ENCODE measurements at regions not wholly inside any gene's neighbourhood (a gene's known extent, or its start where the extent isn't known, plus 50 kb on each side); places are given as distances from the start of the nearest gene placed in this dataset.

DNA sequence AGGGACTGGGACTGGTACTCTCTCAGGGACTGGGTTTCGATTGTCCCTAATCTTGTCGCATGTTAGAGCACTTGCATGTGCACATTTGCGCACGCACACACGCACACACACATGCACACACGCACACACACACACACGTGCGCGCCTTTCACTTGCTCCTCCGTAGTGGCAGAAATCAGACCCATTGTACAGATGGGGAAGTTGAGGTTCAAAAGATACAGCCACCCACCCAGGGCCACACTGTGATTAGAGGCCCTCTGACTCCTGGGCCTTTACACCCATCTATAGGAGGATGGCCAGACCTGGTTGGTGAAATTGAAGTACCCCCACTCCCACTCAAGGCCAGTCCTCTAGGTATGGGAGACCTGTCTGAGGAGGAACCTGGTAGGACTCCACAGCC is 167.8 kb upstream of the LHX5 start:
- no peak overlapping the region for H3K4me3 ChIP-seq (ENCODE audit: low read depth, low read length)
- DNase-seq (ENCODE audit: low read depth), result no peak

DNA sequence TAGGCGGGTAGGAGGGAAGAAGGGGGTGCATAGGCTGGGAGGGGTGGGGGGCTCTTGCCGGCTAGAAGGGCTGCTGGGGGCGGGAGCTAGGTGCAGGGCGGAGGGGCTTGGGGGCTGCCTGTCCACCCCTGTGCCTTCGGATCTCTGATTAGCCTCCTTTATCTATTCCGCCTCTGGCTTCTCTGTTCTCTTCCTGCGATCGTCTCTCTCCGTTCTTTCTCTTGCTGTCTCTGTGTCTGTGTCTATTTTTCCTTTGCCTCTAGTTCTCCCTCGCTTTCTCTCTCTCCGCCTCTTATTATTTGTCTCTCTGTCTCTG is 166.7 kb upstream of the LHX5 start:
- H3K4me3 ChIP-seq (ENCODE audit: low read depth, low read length), result no peak overlapping the region
- no peak for DNase-seq (ENCODE audit: low read depth)

DNA sequence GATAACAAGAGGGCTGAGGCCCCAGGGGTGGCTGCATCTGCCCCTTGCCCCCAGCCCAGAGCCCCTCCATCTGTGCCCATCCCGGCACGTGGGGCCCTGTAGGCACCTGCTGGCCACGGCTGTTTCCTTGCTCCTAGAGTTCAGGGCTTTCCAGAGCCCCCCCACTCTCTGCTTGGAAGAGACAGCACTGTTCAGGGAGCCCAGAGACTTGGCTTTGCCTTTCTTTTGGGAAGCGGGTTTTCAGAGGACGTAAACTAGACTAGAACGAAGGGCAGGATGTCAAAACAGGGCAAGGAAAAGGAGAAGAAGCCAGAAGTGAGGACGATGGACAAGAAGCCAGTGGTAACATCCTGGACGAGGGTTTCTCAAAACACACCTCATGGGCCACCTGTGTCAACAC is 163.3 kb upstream of the LHX5 start:
- H3K4me3 ChIP-seq (ENCODE audit: low read depth, low read length), result no peak overlapping the region
- DNase-seq (ENCODE audit: low read depth), result no peak

DNA sequence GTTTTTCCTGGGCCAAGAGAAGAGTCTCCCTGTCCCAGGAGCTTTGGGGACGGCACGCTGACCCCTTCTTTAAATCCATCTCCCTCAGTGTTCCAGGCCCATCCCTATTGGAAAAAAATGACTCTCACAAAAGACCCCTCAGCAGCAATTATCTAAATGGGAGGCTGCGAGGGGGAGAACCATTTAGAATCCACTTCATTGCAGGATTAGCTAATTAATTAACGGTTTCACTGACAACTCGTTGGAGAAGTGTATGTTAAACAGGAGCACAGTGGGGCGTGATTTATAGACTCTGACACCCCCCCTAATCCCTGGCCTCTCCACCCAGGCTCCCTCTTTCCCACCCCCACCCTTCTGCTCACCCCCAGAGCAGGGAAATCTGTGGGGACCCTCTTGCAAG is 162.8 kb upstream of the LHX5 start:
- DNase-seq (ENCODE audit: low read depth), result no peak
- no peak overlapping the region for H3K4me3 ChIP-seq (ENCODE audit: low read depth, low read length)

DNA sequence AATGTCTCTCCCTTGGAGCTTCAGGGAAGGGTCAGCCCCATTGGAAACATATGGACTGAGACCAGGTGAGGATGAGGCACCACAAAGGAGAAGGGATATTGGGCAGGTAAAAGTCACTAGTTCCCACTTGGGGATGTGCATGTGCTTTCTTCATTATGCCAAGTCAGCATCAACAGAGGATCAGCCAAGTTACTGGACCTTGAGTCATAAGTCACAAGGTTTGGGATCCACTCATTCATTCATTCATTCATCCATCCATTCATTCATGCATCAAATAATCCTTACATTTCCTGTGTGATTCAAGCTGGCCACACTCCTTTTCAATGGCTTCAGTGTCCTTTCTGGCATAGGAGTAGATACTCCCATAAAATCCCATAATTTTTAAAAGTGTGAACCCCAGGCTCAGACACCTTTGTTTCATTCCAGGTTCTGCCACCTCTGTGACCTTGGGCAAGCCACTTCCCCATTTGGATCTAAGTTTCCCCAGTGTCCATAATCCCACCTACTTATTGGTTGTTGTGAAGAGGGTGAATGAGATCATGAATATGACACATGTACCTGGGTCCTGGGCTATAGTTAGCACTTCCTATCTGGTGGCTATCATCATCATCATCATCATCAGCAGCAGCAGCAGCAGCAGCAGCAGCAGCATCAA is 162.1 kb upstream of the LHX5 start:
- no peak for DNase-seq (ENCODE audit: low read depth)
- no peak overlapping the region for H3K4me3 ChIP-seq (ENCODE audit: low read depth, low read length)

DNA sequence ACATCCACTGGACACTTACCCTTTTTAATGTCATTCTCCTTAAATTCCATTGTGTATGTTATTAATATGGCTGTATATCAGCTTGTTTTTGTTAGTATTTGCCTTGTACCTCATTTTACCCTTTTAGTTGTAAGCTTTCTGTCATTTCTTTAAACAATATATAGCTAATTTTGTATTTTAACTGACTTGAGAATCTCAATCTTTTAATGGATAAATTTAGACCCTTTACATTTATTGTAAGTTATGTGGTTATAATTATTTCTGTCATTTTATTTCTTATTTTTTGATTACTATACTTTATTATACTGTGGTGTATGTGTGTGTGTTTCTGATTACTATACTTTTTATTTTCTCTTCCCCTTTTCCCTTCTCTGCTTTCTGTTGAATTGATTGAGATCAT is 159.0 kb upstream of the LHX5 start:
- H3K4me3 ChIP-seq (ENCODE audit: low read depth, low read length), result no peak overlapping the region
- no peak for DNase-seq (ENCODE audit: low read depth)

DNA sequence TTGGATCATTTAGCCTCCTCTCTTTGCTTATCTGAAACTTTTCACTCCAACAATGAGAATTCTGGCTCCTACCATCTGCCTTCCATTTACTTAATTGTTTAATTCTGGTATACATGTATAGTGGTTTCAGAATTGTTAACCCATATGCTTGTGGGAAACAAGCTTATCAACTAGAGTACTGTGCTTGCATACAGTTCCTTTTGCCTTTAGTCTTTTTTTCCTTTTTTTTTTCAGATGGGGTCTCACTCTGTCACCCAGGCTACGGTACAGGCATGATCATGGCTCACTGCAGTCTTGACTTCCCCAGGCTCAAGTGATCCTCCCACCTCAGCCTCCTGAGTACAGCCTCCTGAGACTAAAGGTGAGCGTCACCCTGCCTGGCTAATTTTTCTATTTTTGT is 153.8 kb upstream of the LHX5 start:
- no peak for DNase-seq (ENCODE audit: low read depth)
- H3K4me3 ChIP-seq (ENCODE audit: low read depth, low read length), result no peak overlapping the region

DNA sequence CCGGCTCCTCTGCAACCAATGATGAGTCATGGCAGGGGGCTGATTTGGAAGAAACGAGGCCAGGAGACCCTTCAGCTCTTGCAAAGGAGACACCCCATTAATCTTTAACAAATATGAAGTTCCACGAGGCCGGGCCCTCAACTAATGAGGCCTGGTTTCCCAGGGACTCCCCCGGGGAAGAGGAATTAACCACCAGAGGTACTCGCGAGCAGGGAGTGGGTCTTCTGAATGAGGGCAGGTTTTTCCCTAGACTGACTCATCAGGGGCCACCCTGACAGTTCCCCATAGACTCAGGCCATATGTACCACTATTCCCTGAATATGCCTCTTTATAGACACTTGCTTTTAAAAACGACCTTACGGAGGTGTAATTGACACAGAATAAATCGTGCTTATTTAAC is 150.7 kb upstream of the LHX5 start:
- no peak overlapping the region for H3K4me3 ChIP-seq (ENCODE audit: low read depth, low read length)
- DNase-seq (ENCODE audit: low read depth), result no peak

DNA sequence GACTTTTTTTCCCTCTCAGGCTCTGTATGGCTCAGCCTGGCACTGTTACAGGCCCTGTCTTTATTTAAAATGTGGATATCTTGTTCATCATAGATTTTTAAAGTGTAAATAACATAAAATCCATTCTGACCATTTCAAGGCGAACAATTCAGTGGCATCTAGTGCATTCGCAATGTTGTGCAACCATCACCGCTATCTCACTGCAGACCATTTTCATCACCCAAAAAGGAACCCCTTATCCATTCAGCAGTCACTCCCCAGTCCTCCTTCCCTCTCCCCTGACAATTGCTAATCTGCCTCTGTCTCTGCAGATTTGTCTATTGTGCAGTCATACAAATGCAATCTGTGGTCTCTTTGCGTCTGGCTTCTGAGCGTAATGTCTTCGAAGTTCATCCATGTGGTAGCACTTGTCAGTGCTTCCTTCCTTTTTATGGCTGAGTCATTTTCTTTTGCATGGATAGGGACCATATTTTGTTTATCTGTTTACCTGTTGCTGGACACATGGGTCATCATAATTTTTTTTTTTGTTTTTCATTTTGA is 148.8 kb upstream of the LHX5 start:
- no peak overlapping the region for H3K4me3 ChIP-seq (ENCODE audit: low read depth, low read length)
- DNase-seq (ENCODE audit: low read depth), result no peak

DNA sequence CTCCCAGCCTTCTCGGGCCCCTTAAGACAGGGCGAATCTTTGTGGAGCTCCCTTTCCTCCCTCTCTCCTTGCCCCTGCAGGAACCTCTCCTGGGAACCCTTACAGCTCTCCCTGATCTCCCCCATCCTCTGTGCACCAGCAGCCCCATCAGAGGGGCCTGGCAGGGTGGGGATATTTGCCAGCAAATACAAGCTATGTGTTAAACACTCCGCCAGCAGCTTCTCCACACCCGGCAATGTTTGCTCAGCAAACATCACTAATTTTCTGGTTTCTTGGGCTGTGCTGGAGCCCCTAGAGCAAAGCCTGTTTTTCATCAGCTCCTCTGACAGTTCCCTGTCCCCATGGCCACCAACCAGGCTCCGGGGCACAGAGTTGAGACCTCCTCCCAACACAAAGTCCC is 147.5 kb upstream of the LHX5 start:
- no peak overlapping the region for H3K4me3 ChIP-seq (ENCODE audit: low read depth, low read length)
- no peak for DNase-seq (ENCODE audit: low read depth)

DNA sequence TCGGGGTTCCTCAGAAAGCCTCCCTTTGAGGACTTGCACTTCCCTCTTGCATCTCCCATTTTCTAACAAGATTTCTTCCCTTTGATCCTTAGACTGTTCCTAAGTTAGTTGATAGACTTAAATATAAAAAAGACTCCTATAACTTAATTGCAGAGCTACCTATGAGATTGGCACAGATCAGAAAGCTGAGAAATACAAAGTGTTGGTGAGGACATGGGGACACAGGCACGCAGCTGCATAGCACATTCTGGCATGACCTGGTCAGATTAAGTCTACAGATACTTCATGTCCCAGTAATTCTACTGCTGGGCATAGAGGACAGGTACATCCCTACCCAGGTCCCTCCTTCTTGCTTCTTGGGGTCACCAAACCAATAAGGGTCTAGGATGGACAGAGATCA is 141.7 kb upstream of the LHX5 start:
- H3K4me3 ChIP-seq (ENCODE audit: low read depth, low read length), result no peak overlapping the region
- DNase-seq (ENCODE audit: low read depth), result no peak

DNA sequence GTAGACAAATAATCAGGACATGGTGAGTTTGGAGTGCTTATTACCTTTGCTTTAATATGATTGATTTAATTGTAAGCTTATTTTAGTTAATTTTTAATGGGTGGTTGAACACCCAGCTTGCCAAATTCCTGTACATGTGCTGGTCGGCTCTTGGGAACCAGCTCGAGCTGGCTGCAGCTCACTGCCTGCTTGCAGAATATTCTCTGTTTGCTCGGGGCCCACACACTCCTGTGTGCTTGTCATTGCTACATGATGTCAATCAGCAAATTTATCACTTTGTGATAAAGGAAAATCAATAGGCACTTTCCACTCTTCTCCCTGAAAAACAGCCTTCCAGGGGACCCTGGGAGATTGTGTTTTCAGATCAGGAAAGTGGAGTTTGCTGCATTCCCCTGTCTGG is 141.1 kb upstream of the LHX5 start:
- H3K4me3 ChIP-seq (ENCODE audit: low read depth, low read length), result no peak overlapping the region
- DNase-seq (ENCODE audit: low read depth), result no peak

DNA sequence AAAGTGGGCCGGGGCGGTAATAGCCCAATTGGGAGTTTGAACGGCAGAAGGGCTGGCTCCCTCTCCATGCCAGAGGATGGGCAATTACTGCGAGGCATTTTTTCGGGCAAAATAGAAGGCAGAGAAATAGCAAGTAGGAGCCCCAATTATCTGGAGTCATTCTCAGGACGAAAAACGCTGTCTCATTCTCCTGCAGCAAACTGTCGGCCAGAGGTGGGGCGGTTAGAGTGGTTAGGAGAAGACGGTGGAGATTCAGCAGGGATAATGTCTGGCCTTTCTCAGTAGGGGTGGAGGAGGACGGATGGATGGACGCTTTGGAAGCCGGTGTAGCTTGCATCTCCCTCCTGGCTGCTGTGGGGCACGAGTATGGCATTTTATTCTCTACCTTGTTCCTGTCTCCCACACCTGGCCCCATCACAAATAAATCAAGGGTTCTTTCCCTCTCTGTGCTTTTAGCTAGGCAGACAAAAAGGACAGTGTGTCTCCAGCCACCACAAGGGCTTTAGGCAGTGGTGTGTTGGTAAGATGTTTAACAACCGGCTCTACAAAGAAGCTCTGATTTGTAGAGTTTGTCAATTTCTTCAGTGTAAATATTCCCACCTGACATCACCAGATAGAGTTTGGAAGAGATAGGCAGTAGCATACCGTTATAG is 140.5 kb upstream of the LHX5 start:
- H3K4me3 ChIP-seq (ENCODE audit: low read depth, low read length), result no peak overlapping the region
- DNase-seq (ENCODE audit: low read depth), result no peak

DNA sequence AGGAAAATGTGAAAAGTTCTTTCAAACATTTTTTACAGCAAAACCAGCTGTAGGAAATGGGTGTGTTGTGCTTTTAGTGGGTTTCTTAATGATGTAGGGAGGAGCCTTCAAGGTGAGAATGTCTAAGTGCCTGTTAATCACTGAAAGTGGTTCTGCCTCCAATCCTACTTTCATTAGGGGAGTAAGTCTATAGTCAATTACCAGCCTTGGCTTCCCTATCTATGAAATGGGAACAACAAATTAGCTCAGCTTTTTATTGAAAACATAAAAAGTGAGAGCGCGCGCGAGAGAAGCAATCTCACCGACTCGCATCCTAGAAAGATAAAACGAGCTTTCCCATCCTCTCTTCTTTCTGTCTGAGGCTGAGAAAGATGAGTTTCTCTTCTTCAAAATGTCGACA is 140.0 kb upstream of the LHX5 start:
- no peak for DNase-seq (ENCODE audit: low read depth)
- H3K4me3 ChIP-seq (ENCODE audit: low read depth, low read length), result no peak overlapping the region

DNA sequence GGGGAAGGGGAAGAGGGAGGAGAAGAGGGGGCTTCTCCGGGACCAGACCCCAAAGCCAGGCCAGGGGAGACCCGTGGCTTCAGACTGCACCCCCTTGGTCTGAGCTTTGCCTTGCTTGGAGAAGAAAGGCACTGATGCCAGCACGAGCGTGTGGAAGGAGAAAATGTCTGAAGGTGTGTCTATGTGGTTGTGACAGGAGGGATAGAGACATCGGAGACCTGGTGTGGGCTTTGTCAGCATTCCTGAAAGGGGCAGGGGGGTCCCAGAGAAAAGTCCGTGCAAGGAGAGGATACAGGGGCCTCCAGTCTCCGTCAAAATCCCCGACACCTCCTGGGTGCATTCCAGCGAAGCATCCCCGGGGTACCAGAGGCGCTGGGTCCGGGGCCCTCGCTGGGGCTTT is 139.0 kb upstream of the LHX5 start:
- H3K4me3 ChIP-seq (ENCODE audit: low read depth, low read length), result no peak overlapping the region
- no peak for DNase-seq (ENCODE audit: low read depth)

DNA sequence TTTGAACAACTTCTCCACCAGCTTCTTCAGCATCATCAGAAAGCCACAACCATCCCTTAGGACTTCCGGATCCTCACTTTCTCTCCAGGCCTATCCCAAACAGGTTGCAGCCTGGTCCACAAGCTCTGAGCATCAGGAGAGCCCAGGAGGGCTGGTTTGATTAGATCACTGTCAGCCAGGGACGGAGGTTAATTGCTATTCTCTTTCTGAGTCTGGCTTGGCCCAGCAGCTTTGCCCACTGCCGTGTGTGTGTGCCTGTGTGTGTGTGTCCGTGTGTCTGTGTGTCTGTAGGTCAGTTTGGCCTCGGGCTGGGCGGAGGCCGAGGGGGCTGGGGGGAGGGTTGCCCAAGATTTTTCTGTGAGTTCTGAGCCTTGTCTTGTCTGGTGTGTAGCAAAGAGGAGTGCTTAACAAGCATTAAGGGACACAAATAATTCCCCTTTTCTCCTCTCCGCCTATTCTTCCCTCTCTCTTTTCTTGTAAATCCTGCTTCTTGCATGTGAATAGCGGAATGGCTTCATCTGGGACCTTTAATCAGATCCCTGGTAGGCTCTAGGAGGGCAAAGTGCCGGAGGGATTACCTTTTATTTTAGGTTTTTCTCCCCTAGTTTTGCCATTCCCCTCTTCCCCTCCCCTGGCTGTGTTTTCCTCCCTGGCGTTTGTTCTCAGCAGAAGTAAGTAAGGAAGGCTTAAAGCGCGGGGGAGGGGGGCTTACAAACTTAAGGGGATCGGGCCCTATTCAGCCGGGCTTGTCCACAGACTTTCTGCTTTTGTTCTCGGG is 138.2 kb upstream of the LHX5 start:
- H3K4me3 ChIP-seq (ENCODE audit: low read depth, low read length), result no peak overlapping the region

DNA sequence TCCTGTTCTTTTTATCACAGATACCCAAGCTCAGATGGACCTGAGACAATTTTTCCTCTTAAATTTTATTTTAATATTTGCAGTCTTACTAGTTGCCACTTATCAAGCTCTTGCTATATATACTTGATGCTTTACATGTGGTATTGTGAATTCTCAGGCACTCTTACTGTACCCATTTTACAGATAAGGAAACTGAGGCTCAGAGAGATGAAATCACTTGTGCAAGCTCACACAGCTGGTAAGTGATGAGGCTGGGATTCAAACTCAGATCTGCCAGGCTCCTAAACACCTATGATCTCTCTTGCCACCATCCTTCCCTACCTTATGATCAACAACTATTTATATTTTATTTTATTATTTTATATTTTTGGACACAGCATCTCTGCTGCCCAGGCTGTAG is 133.0 kb upstream of the LHX5 start:
- no peak overlapping the region for H3K4me3 ChIP-seq (ENCODE audit: low read depth, low read length)
- no peak for DNase-seq (ENCODE audit: low read depth)

More for the DNA sequence above, 138.2 kb upstream of the LHX5 start:
- DNase-seq (ENCODE audit: low read depth), result no peak

DNA sequence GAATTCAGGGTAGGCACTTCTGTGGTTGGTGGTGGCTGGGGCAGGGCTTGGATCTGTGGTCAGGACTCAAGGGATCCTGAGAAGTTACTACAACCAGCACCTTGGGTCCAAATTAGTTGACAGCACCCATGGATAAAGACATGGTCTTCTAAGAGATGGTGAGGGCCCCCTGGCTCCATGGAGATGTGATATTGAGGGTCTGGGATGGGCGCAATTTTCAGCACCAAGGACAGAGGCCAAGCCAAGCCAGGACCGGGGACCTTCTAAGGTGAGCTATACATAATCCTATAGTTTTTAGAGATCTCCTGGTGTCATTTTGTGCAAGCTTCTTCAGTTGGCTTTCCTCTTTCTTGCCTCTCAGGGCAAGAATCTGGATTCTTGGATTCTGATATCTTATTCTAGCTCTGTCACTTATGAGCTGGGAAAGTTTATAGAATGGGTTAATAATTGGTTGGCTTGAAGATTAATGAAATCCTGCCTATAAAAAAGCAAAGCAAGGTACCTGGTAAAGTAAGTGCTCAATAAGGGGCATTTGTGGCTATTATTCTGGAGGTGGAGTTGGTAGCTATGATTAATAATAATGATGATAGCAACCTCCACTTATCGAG is 130.1 kb upstream of the LHX5 start:
- no peak for DNase-seq (ENCODE audit: low read depth)
- H3K4me3 ChIP-seq (ENCODE audit: low read depth, low read length), result no peak overlapping the region

DNA sequence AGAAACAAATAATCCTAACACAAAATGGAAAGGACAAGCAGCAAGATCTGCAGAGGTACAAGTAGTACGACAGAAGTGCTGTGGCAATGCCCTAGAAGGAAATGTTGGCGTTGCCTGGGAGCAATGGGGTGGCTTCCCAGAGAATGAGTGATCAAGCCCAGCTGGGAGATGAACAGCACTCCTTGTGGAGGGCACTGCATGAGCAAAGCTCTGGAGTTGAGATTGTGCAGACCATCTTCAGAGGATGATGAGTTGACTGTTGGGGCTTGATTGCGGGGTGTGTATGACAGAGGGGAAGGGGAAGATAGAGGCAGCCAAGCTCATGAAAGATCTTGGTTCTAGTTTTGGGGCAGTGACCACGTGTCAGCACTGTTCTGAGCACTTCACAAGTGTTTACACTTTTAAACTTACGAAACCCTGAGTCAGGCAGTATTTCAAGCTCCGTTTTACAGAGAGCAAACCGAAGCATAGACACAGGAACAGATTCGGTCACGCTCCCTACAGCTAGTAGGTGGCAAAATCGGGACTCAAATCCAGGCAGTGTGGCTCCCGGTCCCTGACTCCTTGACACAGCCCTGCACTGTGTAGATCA is 127.2 kb upstream of the LHX5 start:
- no peak overlapping the region for H3K4me3 ChIP-seq (ENCODE audit: low read depth, low read length)
- DNase-seq (ENCODE audit: low read depth), result no peak

DNA sequence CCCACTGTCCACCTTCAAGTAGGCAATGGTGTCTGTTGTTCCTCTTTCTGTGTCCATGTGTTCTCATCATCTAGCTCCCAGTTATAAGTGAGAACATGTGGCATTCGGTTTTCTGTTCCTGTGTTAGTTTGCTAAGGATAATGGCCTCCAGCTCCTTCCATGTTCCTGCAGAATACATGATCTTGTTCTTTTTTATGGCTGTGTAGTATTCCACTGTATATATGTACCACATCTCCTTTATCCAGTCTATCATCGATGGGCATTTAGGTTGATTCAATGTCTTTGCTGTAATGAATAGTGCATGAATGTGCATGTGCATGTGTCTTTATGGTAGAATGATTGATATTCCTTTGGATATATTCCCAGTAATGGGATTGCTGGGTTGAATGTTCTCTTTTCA is 123.3 kb upstream of the LHX5 start:
- DNase-seq (ENCODE audit: low read depth), result no peak

More for the DNA sequence above, 123.3 kb upstream of the LHX5 start:
- no peak overlapping the region for H3K4me3 ChIP-seq (ENCODE audit: low read depth, low read length)

Measured in skeletal muscle cell (primary cell).